OCI-LY1 (cell line): ENCODE measurements at regions not wholly inside any gene's neighbourhood (a gene's known extent, or its start where the extent isn't known, plus 50 kb on each side); places are given as distances from the start of the nearest gene placed in this dataset.
"Not testable (repeated sequence)": the region's sequence is repeated elsewhere in the genome, so short reads cannot be mapped to it uniquely, and the experiment has no call there.

Experiments
- H2AFZ ChIP-seq: fragments of 200-600 bp; sonication (generic), shearing (Covaris generic); 2 replicates; pipeline ENCODE4 v1.6.0; 2014; ENCODE audit warnings: antibody characterized with exemption, mild to moderate bottlenecking, low read length
- H3F3A ChIP-seq: fragments of 200-600 bp; sonication (generic), shearing (Covaris generic); 2 replicates; pipeline ENCODE4 v1.6.0; 2014; ENCODE audit warnings: mild to moderate bottlenecking, antibody characterized with exemption, low read length, moderate library complexity; ENCODE audit not compliant: insufficient read depth
- H3K27ac ChIP-seq: fragments of 200-600 bp; sonication (generic); 2 replicates; pipeline ENCODE4 v1.5.1; 2014; ENCODE audit warnings: low read length, mixed run types, mild to moderate bottlenecking, low read depth; ENCODE audit not compliant: poor library complexity, severe bottlenecking
- H3K27me3 ChIP-seq: fragments of 200-600 bp; sonication (generic); 2 replicates; pipeline ENCODE4 v1.6.0; 2014; ENCODE audit warnings: antibody characterized with exemption, mild to moderate bottlenecking, low read length, moderate library complexity; ENCODE audit not compliant: insufficient read depth
- H3K36me3 ChIP-seq: fragments of 200-600 bp; sonication (generic); 2 replicates; pipeline ENCODE4 v1.6.1; 2014; ENCODE audit warnings: mild to moderate bottlenecking, antibody characterized with exemption, low read length, moderate library complexity, mixed read lengths; ENCODE audit not compliant: insufficient read depth
- H3K4me1 ChIP-seq: fragments of 200-600 bp; sonication (generic); 2 replicates; pipeline ENCODE4 v1.5.1; 2014; ENCODE audit warnings: mild to moderate bottlenecking, low read length, moderate library complexity; ENCODE audit not compliant: insufficient read depth, severe bottlenecking
- H3K4me2 ChIP-seq: fragments of 200-600 bp; sonication (generic), shearing (Covaris generic); 2 replicates; pipeline ENCODE4 v1.6.1; 2014; ENCODE audit warnings: low read length
- H3K4me3 ChIP-seq: fragments of 200-600 bp; sonication (generic); 2 replicates; pipeline ENCODE4 v1.5.1; 2014; ENCODE audit warnings: low read length, low read depth, mild to moderate bottlenecking, mixed read lengths; ENCODE audit not compliant: poor library complexity, severe bottlenecking
- H3K79me2 ChIP-seq: fragments of 200-600 bp; shearing (Covaris generic); 2 replicates; pipeline ENCODE4 v1.6.1; 2016; ENCODE audit warnings: mixed run types, low read length, mixed read lengths; ENCODE audit not compliant: insufficient read depth
- H3K9ac ChIP-seq: fragments of 200-600 bp; sonication (generic), shearing (Covaris generic); 2 replicates; pipeline ENCODE4 v1.6.1; 2014; ENCODE audit warnings: mild to moderate bottlenecking, low read length, mixed read lengths
- H3K9me2 ChIP-seq: fragments of 200-600 bp; sonication (generic), shearing (Covaris generic); 2 replicates; pipeline ENCODE4 v1.6.1; 2014; ENCODE audit warnings: low read depth, mild to moderate bottlenecking, low read length, mixed read lengths
- H3K9me3 ChIP-seq: fragments of 200-600 bp; shearing (Covaris generic); 2 replicates; pipeline ENCODE4 v1.6.1; 2014; ENCODE audit warnings: low read length, mixed read lengths
- H4K20me1 ChIP-seq: fragments of 200-600 bp; sonication (generic), shearing (Covaris generic); 2 replicates; pipeline ENCODE4 v1.6.0; 2016; ENCODE audit warnings: mild to moderate bottlenecking, low read length; ENCODE audit not compliant: insufficient read depth
- EZH2 ChIP-seq: fragments of 200-600 bp; sonication (generic), shearing (Covaris generic); IDR thresholded peaks from 2 replicates; pipeline ENCODE4 v1.8.0; 2017; ENCODE audit warnings: borderline replicate concordance, mixed run types, mild to moderate bottlenecking, antibody characterized with exemption, low read length, moderate library complexity, mixed read lengths
- TF ChIP-seq, protein P1 (sequence below): fragments of 200-600 bp; sonication (generic), shearing (Covaris generic); IDR thresholded peaks from 2 replicates; pipeline ENCODE4 v1.5.1; 2017; ENCODE audit warnings: mild to moderate bottlenecking, antibody characterized with exemption, low read length, moderate library complexity, mixed read lengths

DNA sequence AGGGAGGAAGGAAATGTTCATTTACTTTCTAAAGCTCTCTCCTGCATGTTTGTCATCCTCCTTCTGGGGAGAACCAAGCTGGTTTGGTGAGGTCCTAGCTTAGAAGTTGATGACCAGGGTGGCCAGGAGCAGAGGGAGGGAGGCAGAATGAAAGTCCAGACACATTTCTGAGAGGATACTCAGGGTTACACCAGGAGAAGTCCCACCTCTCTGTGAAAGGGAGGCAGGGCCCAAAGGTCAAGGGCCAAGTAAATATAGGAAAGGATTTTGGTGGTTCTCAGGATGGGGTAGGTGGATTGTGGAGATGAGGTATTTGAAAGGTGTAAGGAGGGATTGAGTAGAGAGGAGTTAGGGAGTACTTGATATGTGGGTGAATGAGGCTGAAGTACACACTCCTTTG lies 58.0 kb upstream of the FBXO11 start:
- Histone ChIP-seq H3F3A (no peaks in the 10 kb centered on the region), H3K9ac (no peak overlapping the region), H3K4me3 (no peak overlapping the region), H3K9me3 (no peaks in the 10 kb centered on the region), H3K36me3 (no peaks in the 10 kb centered on the region), H3K4me2 (no peak overlapping the region), H3K27ac (no peak overlapping the region), H3K27me3 (no peaks in the 10 kb centered on the region), H4K20me1 (no peaks in the 10 kb centered on the region), H2AFZ (no peak overlapping the region), H3K9me2 (no peaks in the 10 kb centered on the region), H3K4me1 (no peaks in the 10 kb centered on the region), H3K79me2 (no peaks in the 10 kb centered on the region)
- TF ChIP-seq, protein P1, sequence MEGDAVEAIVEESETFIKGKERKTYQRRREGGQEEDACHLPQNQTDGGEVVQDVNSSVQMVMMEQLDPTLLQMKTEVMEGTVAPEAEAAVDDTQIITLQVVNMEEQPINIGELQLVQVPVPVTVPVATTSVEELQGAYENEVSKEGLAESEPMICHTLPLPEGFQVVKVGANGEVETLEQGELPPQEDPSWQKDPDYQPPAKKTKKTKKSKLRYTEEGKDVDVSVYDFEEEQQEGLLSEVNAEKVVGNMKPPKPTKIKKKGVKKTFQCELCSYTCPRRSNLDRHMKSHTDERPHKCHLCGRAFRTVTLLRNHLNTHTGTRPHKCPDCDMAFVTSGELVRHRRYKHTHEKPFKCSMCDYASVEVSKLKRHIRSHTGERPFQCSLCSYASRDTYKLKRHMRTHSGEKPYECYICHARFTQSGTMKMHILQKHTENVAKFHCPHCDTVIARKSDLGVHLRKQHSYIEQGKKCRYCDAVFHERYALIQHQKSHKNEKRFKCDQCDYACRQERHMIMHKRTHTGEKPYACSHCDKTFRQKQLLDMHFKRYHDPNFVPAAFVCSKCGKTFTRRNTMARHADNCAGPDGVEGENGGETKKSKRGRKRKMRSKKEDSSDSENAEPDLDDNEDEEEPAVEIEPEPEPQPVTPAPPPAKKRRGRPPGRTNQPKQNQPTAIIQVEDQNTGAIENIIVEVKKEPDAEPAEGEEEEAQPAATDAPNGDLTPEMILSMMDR = no peak
- no peak for TF ChIP-seq EZH2

DNA sequence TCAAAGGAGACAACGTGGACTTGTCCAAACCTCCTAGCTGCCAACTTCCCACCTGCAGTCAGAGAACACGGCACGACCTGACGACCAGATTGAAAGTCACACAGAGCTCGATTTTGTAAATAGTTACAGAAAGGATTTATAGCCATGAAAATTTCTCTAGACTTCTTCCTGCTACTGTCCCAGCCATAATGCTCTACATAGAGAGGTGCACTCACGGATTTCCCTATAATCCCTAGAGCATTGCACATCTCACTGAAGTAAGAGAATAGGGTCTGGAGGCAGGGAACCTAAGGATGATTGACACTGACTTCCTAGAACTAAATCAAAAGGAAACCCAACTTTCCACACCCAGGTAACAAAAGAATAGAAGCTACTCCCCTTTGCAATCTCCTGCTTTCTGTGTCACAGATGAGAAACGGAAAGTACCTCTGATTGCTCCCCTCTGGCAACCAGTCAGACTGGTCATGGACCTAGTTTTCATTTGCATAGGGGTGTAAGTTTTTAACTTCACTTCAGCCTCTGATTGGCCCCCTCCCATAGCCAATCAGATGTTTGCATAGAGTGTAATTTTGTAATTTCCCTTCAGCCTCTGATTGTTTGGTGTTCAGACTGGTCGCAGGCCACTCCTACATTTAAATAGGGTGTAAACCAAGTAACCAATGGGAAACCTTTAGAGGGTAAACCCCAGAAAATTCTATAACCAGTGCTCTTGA lies 58.6 kb upstream of the FBXO11 start:
- H3K4me2 ChIP-seq = no peak overlapping the region

DNA sequence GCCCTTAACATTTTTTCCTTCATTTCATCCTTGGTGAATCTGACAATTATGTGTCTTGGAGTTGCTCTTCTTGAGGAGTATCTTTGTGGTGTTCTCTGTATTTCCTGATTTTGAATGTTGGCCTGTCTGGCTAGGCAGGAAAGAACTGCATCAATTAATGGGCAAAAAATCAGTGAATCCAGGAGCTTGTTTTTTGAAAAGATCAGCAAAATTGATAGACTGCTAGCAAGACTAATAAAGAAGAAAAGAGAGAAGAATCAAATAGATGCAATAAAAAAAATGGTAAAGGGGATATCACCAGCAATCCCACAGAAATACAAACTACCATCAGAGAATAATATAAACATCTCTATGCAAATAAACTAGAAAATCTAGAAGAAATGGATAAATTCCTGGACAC lies 70.4 kb upstream of the FBXO11 start:
- not testable (repeated sequence) for H4K20me1 ChIP-seq, H3F3A ChIP-seq, H3K9me2 ChIP-seq, H3K36me3 ChIP-seq, H2AFZ ChIP-seq, H3K9ac ChIP-seq, H3K9me3 ChIP-seq, H3K4me3 ChIP-seq, H3K27ac ChIP-seq, H3K27me3 ChIP-seq, H3K4me1 ChIP-seq, H3K4me2 ChIP-seq, H3K79me2 ChIP-seq

More for the DNA sequence above, 58.6 kb upstream of the FBXO11 start:
- H3K4me1 ChIP-seq = no peaks in the 10 kb centered on the region
- no peak overlapping the region for H2AFZ ChIP-seq
- no peak overlapping the region for H3K27ac ChIP-seq
- H3K9me3 ChIP-seq = no peaks in the 10 kb centered on the region
- no peak for TF ChIP-seq EZH2
- TF ChIP-seq, protein P1 = no peak
- no peak overlapping the region for H3K4me3 ChIP-seq
- H3K9ac ChIP-seq = no peak overlapping the region
- no peaks in the 10 kb centered on the region for H3K9me2 ChIP-seq
- H3K36me3 ChIP-seq = no peaks in the 10 kb centered on the region
- H3K27me3 ChIP-seq = no peaks in the 10 kb centered on the region
- no peaks in the 10 kb centered on the region for H3F3A ChIP-seq
- H3K79me2 ChIP-seq = no peaks in the 10 kb centered on the region
- H4K20me1 ChIP-seq = no peaks in the 10 kb centered on the region

GRCh38 chr2:47984041-47984440 lies 77.7 kb upstream of the FBXO11 start:
- Histone ChIP-seq H3K27me3 (no peaks in the 10 kb centered on the region), H3K79me2 (no peaks in the 10 kb centered on the region), H3K9me2 (no peaks in the 10 kb centered on the region), H3F3A (no peaks in the 10 kb centered on the region), H3K9me3 (no peaks in the 10 kb centered on the region), H3K27ac (no peak overlapping the region), H3K36me3 (no peaks in the 10 kb centered on the region), H4K20me1 (no peaks in the 10 kb centered on the region), H3K4me2 (no peak overlapping the region), H3K4me3 (no peak overlapping the region), H3K4me1 (no peaks in the 10 kb centered on the region), H3K9ac (no peak overlapping the region), H2AFZ (no peak overlapping the region)
- TF ChIP-seq, protein P1 = no peak
- TF ChIP-seq EZH2 = no peak
